GM23338 (cell line): ENCODE measurements at regions not wholly inside any gene's neighbourhood (a gene's known extent, or its start where the extent isn't known, plus 50 kb on each side); places are given as distances from the start of the nearest gene placed in this dataset.

Experiments
- CREB1 ChIP-seq: fragments of 250-450 bp; sonication (Bioruptor Pico); IDR thresholded peaks from 2 replicates; pipeline ENCODE4 v1.5.0; 2020; ENCODE audit warnings: low read depth, mild to moderate bottlenecking, moderate library complexity
- CTCF ChIP-seq, 2 experiments: fragments of 200-600 bp in 1 of 2; sonication (generic) in 1 of 2; conservative IDR thresholded peaks; 2 replicates each; pipeline versions ENCODE4 v1.5.1 to v1.6.1; 2016 to 2017; ENCODE audit warnings: antibody characterized with exemption in 2 of 2, low read depth in 2 of 2, mild to moderate bottlenecking in 2 of 2, moderate library complexity in 1 of 2
- EZH2 ChIP-seq: fragments of 200-600 bp; sonication (generic); IDR thresholded peaks from one replicate; pipeline ENCODE4 v1.8.0; 2017; ENCODE audit warnings: antibody characterized with exemption, mild to moderate bottlenecking, low read depth; ENCODE audit not compliant: unreplicated experiment
- EZH2phosphoT487 ChIP-seq: fragments of 200-600 bp; sonication (generic); IDR thresholded peaks from one replicate; pipeline ENCODE4 v1.8.1; 2018; ENCODE audit warnings: antibody characterized with exemption; ENCODE audit not compliant: unreplicated experiment
- JUNB ChIP-seq: IDR thresholded peaks from one replicate; pipeline ENCODE4 v1.6.1; 2016; ENCODE audit warnings: antibody characterized with exemption; ENCODE audit not compliant: unreplicated experiment
- POLR2AphosphoS5 ChIP-seq: IDR thresholded peaks from 2 replicates; pipeline ENCODE4 v1.6.1; 2016; ENCODE audit warnings: antibody characterized with exemption, low read depth
- REST ChIP-seq: IDR thresholded peaks from one replicate; pipeline ENCODE4 v1.6.1; 2018; ENCODE audit warnings: antibody characterized with exemption; ENCODE audit not compliant: unreplicated experiment
- ZNF114 ChIP-seq: fragments of 250-450 bp; sonication (Bioruptor Pico); IDR thresholded peaks from 2 replicates; pipeline ENCODE4 v1.5.0; 2020; ENCODE audit warnings: mild to moderate bottlenecking, moderate library complexity

GRCh38 chr1:58854576-58854975 is 70.7 kb upstream of the JUN start:
- TF ChIP-seq CTCF (conservative IDR thresholded peaks at IDR 0.05; ENCODE audit: low read depth in 2 of 2) = no peak
- TF ChIP-seq POLR2AphosphoS5 = no peak
- no peak for TF ChIP-seq EZH2
- TF ChIP-seq REST = no peak
- no peak for TF ChIP-seq ZNF114
- no peak for TF ChIP-seq JUNB
- TF ChIP-seq EZH2phosphoT487 = no peak
- TF ChIP-seq CREB1 (CRISPR knock-in tag) = no peak
